Effector memory CD8-positive, alpha-beta T cell (primary cell): ENCODE measurements at regions not wholly inside any gene's neighbourhood (a gene's known extent, or its start where the extent isn't known, plus 50 kb on each side); places are given as distances from the start of the nearest gene placed in this dataset.
"Not testable (repeated sequence)": the region's sequence is repeated elsewhere in the genome, so short reads cannot be mapped to it uniquely, and the experiment has no call there.

ENCODE experiments used
- ATAC-seq: fragments of 150-1000 bp; cut with Tn5 transposase; replicated peaks from 2 replicates; pipeline ENCODE4 v1.10.0; 2021; ENCODE audit warnings: mild to moderate bottlenecking, moderate library complexity
- DNase-seq, 3 experiments: peaks; one replicate each; pipeline ENCODE4 v3.0.0; 2021
- H3K27ac Mint-ChIP-seq, 2 donors: one replicate each; pipeline ENCODE4 v1.8.0; 2022; ENCODE audit warnings: mild to moderate bottlenecking in 2 of 2, mixed read lengths in 2 of 2, moderate library complexity in 2 of 2
- H3K27me3 Mint-ChIP-seq, 2 donors: one replicate each; pipeline ENCODE4 v1.8.0; 2022; ENCODE audit warnings: mixed read lengths in 2 of 2
- H3K36me3 Mint-ChIP-seq: one replicate; pipeline ENCODE4 v1.8.0; 2022; ENCODE audit warnings: mild to moderate bottlenecking, moderate library complexity, mixed read lengths; ENCODE audit not compliant: insufficient read depth
- H3K4me1 Mint-ChIP-seq, 2 donors: one replicate each; pipeline ENCODE4 v1.8.0; 2022; ENCODE audit warnings: low read depth in 2 of 2, mixed read lengths in 2 of 2
- H3K4me3 Mint-ChIP-seq, 2 donors: one replicate each; pipeline ENCODE4 v1.8.0; 2022; ENCODE audit warnings: mild to moderate bottlenecking in 2 of 2, mixed read lengths in 2 of 2, moderate library complexity in 2 of 2
- H3K9me3 Mint-ChIP-seq, 2 donors: one replicate each; pipeline ENCODE4 v1.8.0; 2022; ENCODE audit warnings: mixed read lengths in 2 of 2

DNA sequence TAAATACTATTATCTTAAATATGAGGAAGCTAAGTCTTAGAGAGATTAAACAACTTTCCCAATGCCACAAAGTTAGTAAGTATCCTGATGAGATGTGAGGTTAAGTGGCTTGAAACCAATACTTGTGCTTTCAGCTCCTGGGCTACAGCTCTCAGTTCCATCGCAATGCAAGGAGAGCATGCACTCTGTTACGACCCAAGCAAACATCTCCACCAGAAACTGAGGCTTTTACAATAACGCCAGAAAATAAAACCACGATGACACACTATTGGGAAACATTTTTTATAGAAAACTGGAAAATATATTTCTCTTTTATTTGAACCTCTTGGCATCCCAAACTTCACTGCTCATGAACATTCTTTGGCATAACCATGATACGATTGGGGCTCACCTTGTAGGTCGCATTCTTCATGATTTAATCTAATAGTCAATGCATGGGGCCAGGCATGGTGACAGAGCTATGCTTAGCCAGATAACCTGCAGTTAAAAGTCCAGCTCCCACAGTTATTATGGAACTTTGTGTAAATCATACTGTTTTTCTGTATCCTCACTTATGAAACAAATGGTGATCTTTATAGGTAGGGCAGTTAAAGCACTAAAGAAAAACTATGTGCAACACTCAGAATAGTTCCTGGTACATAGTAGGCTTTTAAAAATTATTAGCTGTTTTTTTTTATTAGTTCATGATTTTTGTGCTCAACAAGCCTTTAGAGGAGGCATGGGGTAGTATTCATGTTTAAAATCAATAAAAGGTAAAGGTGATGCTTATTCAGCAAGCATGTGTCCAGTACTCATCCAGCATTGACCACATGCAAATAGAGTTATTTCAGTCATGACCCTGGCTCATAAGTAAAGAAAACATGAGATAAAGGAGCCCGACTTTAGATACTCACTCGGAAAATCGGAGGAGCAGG is 238.3 kb upstream of the TRIB2 start:
- Mint-ChIP-seq H3K4me1 (peaks cover 0 to 5% of the 10 kb centered on the region in 2 donors), H3K4me3 (no peak overlapping the region), H3K27ac (no peak overlapping the region), H3K9me3 (no peaks in the 10 kb centered on the region), H3K27me3 (no peaks in the 10 kb centered on the region), H3K36me3 (no peaks in the 10 kb centered on the region)
- DNase-seq (no peak), ATAC-seq (no peak)

DNA sequence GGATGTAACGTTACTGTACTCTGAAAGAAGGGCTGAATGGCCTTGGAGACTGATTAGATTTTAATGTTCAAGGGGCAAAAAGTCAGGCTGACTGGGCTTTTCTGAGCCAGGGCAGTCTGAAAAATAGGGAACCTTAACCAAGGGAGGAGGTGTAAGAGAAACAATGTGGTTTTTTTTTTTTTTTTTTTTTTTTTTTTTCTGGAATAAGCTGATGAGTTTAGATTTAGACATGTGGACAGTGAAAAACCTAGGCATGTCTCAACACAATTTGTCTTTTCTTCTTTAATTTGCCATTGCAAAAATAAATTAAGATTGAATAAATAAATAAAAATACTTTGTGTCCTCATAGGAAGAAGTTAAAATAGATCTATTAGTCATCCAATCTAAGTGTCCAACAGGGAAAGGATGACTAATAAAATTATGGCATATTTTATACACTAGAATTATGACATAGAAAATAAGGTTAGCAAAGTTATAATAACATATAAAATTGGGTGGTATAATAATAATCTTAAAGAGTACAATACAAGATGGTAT is 237.6 kb upstream of the TRIB2 start:
- no peaks in the 10 kb centered on the region for H3K27me3 Mint-ChIP-seq
- no peaks in the 10 kb centered on the region for H3K36me3 Mint-ChIP-seq
- H3K4me1 Mint-ChIP-seq = peaks cover 0 to 5% of the 10 kb centered on the region in 2 donors
- H3K9me3 Mint-ChIP-seq = no peaks in the 10 kb centered on the region
- H3K27ac Mint-ChIP-seq = no peak overlapping the region
- H3K4me3 Mint-ChIP-seq = no peak overlapping the region
- DNase-seq = no peak
- ATAC-seq = no peak

DNA sequence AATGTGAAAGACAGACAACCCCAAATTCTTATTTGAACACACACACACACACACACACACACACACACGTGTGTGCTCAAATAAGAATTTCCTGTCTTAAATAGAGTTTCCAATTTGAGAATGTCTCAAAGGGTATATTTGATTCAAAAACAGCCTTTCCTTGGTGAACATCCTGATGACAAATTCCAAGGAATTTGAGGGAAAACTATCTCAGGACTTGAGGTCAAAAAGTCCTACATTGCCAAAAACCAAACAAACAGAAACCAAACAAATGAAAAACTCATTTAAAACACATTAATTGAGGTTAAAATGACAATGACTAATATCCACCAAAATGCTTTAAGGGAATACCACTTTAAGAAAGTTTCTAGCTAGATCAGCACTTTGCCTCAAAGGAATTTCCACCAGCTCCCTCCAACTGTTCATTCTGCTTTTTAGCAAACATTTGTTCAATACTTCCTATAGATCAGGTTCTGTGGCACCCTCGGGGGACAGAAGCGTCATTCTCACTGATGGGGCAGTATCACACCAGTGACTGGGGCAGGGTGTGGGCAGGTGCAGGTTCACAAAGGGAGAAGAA is 232.1 kb upstream of the TRIB2 start:
- Mint-ChIP-seq H3K4me3 (no peak overlapping the region), H3K27ac (peak overlapping the region in 1 of 2 donors; percentile 57), H3K9me3 (no peaks in the 10 kb centered on the region), H3K36me3 (peaks cover 4% of the 10 kb centered on the region), H3K27me3 (no peaks in the 10 kb centered on the region), H3K4me1 (peaks cover 35 to 42% of the 10 kb centered on the region in 2 donors)
- DNase-seq (no peak), ATAC-seq (no peak)

DNA sequence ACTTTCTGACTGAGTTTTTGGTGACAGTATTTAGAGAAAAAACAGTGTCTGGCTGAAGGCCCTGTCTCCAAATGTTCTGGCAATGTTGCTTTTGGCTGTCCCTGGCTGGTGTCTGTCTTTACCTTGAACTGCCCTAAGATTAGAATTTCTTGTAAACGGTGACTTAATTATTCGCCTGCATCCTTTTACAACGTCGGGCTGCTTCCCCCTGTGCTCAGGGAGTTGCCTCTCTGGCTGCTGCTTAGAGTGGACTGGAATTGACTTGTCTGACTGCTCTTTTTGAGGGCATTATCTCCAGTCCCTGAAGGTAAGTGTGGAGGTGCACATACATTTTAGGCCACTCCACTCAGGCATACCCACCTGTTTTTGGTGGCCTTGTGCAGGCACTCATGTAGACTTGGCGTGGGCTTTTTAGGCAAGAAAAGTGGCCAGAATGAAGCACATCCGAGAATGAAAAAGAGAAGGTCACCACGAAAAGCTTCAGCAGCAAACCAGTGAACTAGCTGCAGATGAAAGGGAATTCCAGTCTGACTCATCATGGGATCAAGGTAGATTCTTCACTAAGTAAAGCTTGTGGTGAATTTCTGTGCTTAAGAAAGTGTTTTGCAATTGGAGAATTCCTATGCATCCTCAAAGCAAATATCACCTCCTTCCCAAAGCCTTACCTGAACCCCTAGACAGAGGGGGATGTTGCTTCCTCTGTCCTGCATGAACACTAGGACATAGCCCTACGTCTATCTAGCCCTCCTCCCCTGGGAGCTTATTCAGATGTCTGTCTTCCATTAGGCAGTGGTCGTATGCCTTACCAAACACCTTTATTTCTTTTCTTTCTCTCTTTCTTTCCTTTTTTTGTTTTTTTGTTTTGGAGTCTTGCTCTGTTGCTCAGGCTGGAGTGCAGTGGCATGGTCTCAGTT is 230.3 kb upstream of the TRIB2 start:
- Mint-ChIP-seq H3K9me3 (no peaks in the 10 kb centered on the region), H3K27ac (peak overlapping the region; percentile 66 to 95), H3K4me1 (peaks cover 37 to 42% of the 10 kb centered on the region in 2 donors), H3K4me3 (peak overlapping the region; percentile 55 to 86), H3K36me3 (peaks cover 4% of the 10 kb centered on the region), H3K27me3 (no peaks in the 10 kb centered on the region)
- DNase-seq (no peak), ATAC-seq (no peak)

DNA sequence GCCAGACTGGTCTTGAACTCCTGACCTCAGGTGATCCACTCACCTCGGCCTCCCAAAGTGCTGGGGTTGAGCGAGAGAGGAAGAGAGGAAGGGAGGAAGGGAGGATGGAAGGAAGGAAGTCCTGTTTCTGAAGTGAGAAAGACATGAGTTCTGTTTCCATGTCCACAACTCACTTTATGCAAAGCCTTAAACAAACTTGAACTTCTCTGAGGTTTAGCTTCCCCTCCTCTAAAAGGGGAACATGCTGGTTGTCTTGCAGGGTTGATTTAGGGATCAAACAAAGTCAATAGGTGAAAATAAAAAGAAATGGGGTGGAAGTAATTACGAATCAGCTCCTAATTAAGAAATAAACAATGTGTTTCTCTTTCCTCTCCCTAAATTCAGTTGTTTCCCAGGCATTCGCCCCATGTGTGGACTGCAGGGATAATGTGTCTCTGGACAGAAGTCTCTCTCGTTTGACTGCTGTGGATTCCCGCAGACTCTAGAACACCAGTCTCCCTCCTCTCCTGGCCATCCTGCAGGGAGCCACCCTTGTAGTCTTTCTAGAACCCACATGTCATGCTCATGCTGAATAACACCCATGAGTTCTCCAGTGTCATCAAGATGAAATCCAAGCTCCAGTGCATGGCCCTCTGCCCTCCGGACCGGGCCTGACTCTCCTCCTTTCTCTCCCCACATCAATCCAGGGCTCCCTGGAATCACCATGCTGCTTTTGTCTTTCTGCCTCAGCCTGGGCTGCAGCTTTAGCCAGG is 229.3 kb upstream of the TRIB2 start:
- ATAC-seq (no peak), DNase-seq (no peak)
- Mint-ChIP-seq H3K27me3 (no peaks in the 10 kb centered on the region), H3K4me3 (peak overlapping the region; percentile 55 to 86), H3K9me3 (no peaks in the 10 kb centered on the region), H3K4me1 (peaks cover 37 to 41% of the 10 kb centered on the region in 2 donors), H3K36me3 (peaks cover 4% of the 10 kb centered on the region), H3K27ac (peak overlapping the region; percentile 66 to 95)

DNA sequence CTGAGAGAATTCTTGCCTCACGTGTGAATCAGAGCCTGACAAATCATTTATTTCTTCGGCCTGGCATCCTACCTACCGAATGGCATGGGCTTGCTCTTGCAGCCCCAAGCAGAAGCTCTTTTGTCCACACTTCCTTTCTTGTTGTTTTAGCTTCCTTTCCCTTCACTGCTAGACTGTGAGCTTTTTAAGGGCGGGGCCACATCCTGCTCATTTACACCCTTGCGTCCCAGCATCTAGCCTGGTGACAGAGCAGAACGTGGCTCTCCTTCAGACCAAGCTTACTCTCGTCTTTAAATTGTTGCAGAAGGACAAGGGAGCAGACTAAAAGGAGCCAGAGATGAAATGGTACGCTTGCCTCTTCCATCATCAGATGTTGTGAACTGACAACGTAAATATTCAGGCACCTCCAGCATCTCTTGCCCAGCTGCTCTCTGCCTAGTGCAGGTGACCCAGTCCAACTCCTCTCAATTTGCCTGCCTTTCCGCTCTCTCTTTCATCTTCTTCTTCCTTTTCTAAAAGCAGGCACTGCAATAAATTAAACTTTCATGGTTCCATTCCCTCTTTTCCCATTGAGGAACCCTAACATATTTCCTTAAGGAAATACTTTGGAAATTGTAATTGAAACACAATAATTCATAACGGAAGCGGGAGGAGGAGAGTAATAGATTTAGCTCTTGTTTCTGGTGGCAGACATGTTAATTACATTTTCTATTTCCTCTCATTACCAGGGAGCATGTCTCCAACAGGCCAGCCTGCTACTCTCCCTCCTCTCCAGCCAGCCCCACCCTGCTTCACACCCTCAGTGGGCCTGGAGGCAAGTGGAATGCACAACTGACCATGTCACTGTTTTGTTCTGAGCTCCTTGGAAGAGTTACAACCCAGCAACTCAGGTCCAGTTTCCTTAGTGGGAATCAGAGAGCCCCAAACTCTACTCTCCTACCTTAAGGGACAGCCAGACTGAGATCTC is 228.1 kb upstream of the TRIB2 start:
- Mint-ChIP-seq H3K27ac (peak overlapping the region; percentile 65 to 95), H3K4me3 (peak overlapping the region; percentile 55 to 86), H3K27me3 (no peaks in the 10 kb centered on the region), H3K9me3 (no peaks in the 10 kb centered on the region), H3K36me3 (peaks cover 4% of the 10 kb centered on the region), H3K4me1 (peaks cover 41 to 43% of the 10 kb centered on the region in 2 donors)
- peak; percentile 24 to 50 (median 30) for DNase-seq
- ATAC-seq = peak; percentile 97

DNA sequence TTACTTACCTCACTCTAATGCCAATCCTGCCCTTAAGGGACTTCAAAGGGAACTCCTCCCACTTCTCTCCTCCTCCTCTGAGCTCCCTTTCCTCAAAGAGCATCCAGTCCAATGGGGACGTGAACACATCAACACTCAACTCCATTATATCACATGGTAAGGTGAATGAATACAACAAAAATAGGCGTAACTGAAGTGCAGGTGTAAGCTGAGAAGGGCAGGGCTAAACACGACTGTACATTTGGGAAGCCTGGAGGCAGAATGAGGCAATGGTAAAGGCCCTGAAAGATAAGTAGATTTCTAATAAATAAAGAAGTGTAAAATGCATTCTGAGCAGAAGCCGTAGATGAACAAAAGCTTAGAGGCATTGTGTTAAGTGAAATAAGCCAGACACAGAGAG is 226.1 kb upstream of the TRIB2 start:
- Mint-ChIP-seq H3K4me1 (peaks cover 39 to 43% of the 10 kb centered on the region in 2 donors), H3K27ac (no peak overlapping the region), H3K36me3 (peaks cover 4% of the 10 kb centered on the region), H3K4me3 (no peak overlapping the region), H3K27me3 (no peaks in the 10 kb centered on the region), H3K9me3 (no peaks in the 10 kb centered on the region)
- ATAC-seq (no peak), DNase-seq (no peak)

DNA sequence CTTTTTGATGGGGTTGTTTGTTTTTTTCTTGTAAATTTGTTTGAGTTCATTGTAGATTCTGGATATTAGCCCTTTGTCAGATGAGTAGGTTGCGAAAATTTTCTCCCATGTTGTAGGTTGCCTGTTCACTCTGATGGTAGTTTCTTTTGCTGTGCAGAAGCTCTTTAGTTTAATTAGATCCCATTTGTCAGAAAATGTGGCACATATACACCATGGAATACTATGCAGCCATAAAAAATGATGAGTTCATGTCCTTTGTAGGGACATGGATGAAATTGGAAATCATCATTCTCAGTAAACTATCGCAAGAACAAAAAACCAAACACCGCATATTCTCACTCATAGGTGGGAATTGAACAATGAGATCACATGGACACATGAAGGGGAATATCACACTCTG is 224.4 kb upstream of the TRIB2 start:
- DNase-seq, H3K27ac Mint-ChIP-seq, H3K27me3 Mint-ChIP-seq, ATAC-seq, H3K4me3 Mint-ChIP-seq, H3K9me3 Mint-ChIP-seq, H3K36me3 Mint-ChIP-seq: not testable (repeated sequence)
- peaks cover 39 to 42% of the 10 kb centered on the region in 2 donors for H3K4me1 Mint-ChIP-seq

DNA sequence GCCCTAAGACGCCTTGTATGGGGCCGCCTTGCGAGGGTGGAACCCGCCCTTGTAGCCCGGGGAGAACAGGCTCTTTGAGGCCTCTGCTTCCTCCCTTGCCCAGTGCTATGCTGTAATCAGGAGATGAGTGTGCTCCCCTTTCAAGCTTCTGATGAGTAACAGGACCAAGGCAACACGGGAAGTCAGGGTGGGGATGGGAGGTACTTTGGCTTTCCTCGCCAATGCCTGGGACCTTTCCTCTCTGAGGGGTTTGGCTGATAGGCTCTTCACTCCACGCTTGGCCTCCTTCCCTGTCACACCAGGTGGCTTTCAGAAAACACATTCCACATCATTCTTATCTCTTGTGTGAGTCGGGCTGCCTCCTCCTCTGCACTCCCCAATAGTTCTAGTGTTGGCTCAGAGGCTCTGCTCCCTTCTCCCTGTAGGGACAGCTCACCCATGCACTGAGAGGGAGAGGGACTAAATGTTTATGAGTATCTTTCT is 223.7 kb upstream of the TRIB2 start:
- Mint-ChIP-seq H3K9me3 (peaks cover 0 to 2% of the 10 kb centered on the region in 2 donors), H3K27ac (peak overlapping the region; percentile 65 to 71), H3K4me3 (no peak overlapping the region), H3K4me1 (peaks cover 38 to 41% of the 10 kb centered on the region in 2 donors), H3K27me3 (no peaks in the 10 kb centered on the region), H3K36me3 (no peaks in the 10 kb centered on the region)
- DNase-seq (no peak), ATAC-seq (no peak)

DNA sequence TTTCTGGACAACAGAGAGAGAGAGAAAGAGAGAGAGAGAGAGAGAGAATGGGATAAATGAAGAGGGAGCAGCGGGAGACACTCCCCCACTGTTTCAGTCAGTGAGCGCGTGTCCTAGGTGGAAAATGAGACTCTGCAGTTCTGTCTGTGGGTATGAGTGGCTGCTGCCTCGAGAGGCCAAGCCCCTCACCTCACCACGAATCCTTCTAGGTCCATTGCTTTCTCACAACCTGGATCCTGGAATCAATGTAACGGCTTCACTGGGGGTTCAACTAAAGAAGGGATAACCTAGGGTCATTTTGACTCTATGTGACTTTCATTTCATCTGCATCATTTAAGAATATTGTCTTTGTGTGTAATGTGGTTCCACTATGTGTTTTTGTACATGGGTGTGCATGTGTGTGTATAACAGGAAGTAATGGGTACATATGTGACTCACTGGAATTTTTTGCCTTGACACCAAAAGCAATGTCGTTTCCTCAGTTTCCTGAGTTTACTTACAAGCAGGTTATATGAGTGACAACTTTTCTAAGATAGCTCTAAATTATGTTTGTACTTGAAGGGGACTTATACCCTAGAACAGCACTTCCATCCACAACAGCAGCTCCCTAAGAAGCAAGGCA is 221.4 kb upstream of the TRIB2 start:
- Mint-ChIP-seq H3K27me3 (no peaks in the 10 kb centered on the region), H3K36me3 (no peaks in the 10 kb centered on the region), H3K27ac (no peak overlapping the region), H3K9me3 (peaks cover 0 to 2% of the 10 kb centered on the region in 2 donors), H3K4me3 (no peak overlapping the region), H3K4me1 (peaks cover 45 to 46% of the 10 kb centered on the region in 2 donors)
- ATAC-seq (no peak), DNase-seq (no peak)

DNA sequence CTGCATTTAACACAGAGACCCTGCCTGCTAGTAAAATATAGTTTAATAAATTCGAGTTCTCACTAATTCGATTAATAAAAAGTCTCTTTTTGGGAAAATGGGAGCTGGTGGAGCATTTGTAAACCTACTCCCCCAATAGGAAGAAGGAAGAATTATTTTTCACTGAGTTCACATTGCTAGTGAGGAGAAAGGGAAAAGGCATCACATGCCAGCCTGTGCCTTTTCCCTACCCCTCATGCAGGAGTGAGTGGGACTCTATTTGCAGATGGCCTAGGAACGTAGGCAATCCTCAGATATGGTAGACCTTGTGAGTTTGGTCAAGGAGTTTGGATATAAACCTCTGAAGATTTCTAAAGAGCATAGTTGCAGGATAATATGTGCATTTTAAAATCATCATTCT is 218.4 kb upstream of the TRIB2 start:
- Mint-ChIP-seq H3K9me3 (peaks cover 0 to 2% of the 10 kb centered on the region in 2 donors), H3K27me3 (no peaks in the 10 kb centered on the region), H3K4me1 (peaks cover 65 to 71% of the 10 kb centered on the region in 2 donors), H3K4me3 (peak overlapping the region; percentile 17 to 54), H3K36me3 (no peaks in the 10 kb centered on the region), H3K27ac (peak overlapping the region; percentile 21 to 80)
- ATAC-seq = no peak
- no peak for DNase-seq
